ENCODE measurements at regions not wholly inside any gene's neighbourhood (a gene's known extent, or its start where the extent isn't known, plus 50 kb on each side); places are given as distances from the start of the nearest gene placed in this dataset.

DNA sequence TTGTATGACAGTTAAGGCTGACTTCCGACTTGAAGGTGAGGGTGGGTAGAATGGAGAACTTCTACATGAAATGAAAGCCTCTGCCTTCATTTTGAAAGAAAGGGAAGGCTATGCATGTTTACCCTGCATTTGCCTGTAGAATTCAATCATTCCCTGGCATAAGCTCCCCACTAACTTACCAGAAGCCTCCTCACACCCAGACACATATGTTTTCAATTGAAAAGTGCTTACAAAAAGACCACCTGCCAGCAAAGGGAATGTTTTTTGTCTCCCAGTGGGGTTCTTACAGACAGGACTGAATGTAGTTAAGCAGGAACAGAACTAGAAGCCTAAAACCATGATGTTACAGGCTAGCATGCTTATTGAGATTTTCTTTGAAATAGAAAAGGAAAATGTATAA is 392.1 kb upstream of the HSF2 start:
- TF ChIP-seq POLR2AphosphoS5 (IDR thresholded peaks at IDR 0.05; ENCODE audit: low read depth, low read length) (no peak), POLR2A (IDR thresholded peaks at IDR 0.05; ENCODE audit: low read depth, low read length) (no peak), TAF1 (IDR thresholded peaks at IDR 0.05; ENCODE audit: borderline replicate concordance, low read depth, low read length) (no peak)
